HCT116 (cell line): ENCODE measurements at regions not wholly inside any gene's neighbourhood (a gene's known extent, or its start where the extent isn't known, plus 50 kb on each side); places are given as distances from the start of the nearest gene placed in this dataset.

ENCODE experiments used
- ATAC-seq: fragments of 200-7000 bp; cut with Tn5 transposase; 2 replicates; pipeline ENCODE4 v1.9.1; 2020; ENCODE audit warnings: mild to moderate bottlenecking, moderate library complexity
- BruUV-seq: library from RNA; stranded (reverse); fragments of 400-500 nt; replicated peaks from 2 replicates; lab custom pipeline; 2021; lab: Mats Ljungman, UMichigan
- CTCF ChIA-PET: fragments of 300-600 bp; sonication (Branson Sonifier 250); formaldehyde crosslinking; loops from one replicate; lab custom pipeline; 2021; ENCODE audit warnings: antibody characterized with exemption; lab: Charles Lee
- POLR2A ChIA-PET: fragments of 300-600, 350-600 bp; sonication (Branson Sonifier 250); formaldehyde crosslinking; loops from one replicate; lab custom pipeline; 2021; ENCODE audit warnings: antibody characterized with exemption; lab: Charles Lee
- RAD21 ChIA-PET, 2 experiments: fragments of 300-600 bp; sonication (Branson Sonifier 250); formaldehyde crosslinking; loops; one replicate each; lab custom pipeline; 2023; ENCODE audit warnings: low total read pairs in 2 of 2; ENCODE audit not compliant: uncharacterized antibody in 2 of 2, unreplicated experiment in 2 of 2, low non-redundant PET in 1 of 2; lab: Charles Lee
- DNase-seq: peaks from one replicate; pipeline ENCODE4 v3.0.0-alpha.2; 2010; ENCODE audit warnings: low read depth, low spot score
- H2AFZ ChIP-seq: fragments of 200-600 bp; shearing (Covaris generic), sonication (generic); 2 replicates; pipeline ENCODE4 v1.6.1; 2017; ENCODE audit warnings: low read depth, mixed run types, mixed read lengths, antibody characterized with exemption, low read length; ENCODE audit not compliant: poor library complexity, severe bottlenecking
- H3K27ac ChIP-seq: 2 replicates; pipeline ENCODE4 v1.5.1; 2012; ENCODE audit warnings: low read depth, low read length
- H3K27me3 ChIP-seq: fragments of 200-600 bp; sonication (generic); 2 replicates; pipeline ENCODE4 v1.6.1; 2016; ENCODE audit warnings: mixed run types, low read length, mixed read lengths; ENCODE audit not compliant: insufficient read depth
- H3K36me3 ChIP-seq, 2 experiments: fragments of 200-500 bp in 1 of 2; fragments of 200-600 bp in 1 of 2; sonication (Bioruptor generic) in 1 of 2; sonication (generic) in 1 of 2; 2 replicates each; pipeline versions ENCODE4 v1.5.1 to v1.6.1; 2014 to 2016; ENCODE audit warnings: low read length in 2 of 2, inconsistent platforms in 1 of 2, mixed read lengths in 1 of 2, mixed run types in 1 of 2; ENCODE audit not compliant: insufficient read depth in 2 of 2, control insufficient read depth in 1 of 2
- H3K4me1 ChIP-seq, 2 experiments: fragments of 200-600 bp in 1 of 2; sonication (generic) in 1 of 2; 2 replicates each; pipeline versions ENCODE4 v1.5.1 to v1.6.1; 2012 to 2017; ENCODE audit warnings: low read length in 2 of 2, inconsistent platforms in 1 of 2, mild to moderate bottlenecking in 1 of 2, mixed read lengths in 1 of 2, mixed run types in 1 of 2, moderate library complexity in 1 of 2; ENCODE audit not compliant: insufficient read depth in 2 of 2, control insufficient read depth in 1 of 2
- H3K4me2 ChIP-seq: fragments of 200-600 bp; sonication (generic); 2 replicates; pipeline ENCODE4 v1.6.1; 2017; ENCODE audit warnings: mixed run types, low read length, mixed read lengths
- H3K4me3 ChIP-seq, 2 experiments: fragments of 200-600 bp in 1 of 2; sonication (generic) in 1 of 2; replicated peaks in 1 of 2; 2 replicates each; pipeline ENCODE4 v1.5.1; 2011 to 2016; ENCODE audit warnings: low read length in 2 of 2, control low read depth in 1 of 2, low read depth in 1 of 2, mild to moderate bottlenecking in 1 of 2, mixed read lengths in 1 of 2, mixed run types in 1 of 2
- H3K79me2 ChIP-seq: fragments of 200-600 bp; sonication (generic); 2 replicates; pipeline ENCODE4 v1.6.1; 2017; ENCODE audit warnings: mild to moderate bottlenecking, mixed run types, low read length, moderate library complexity, mixed read lengths; ENCODE audit not compliant: insufficient read depth
- H3K9ac ChIP-seq: fragments of 200-600 bp; sonication (generic); 2 replicates; pipeline ENCODE4 v1.6.1; 2016; ENCODE audit warnings: low read length, mixed read lengths
- H3K9me2 ChIP-seq: fragments of 200-600 bp; sonication (generic), shearing (Covaris generic); 2 replicates; pipeline ENCODE4 v1.6.1; 2017; ENCODE audit warnings: mixed run types, mild to moderate bottlenecking, moderate library complexity; ENCODE audit not compliant: insufficient read depth
- H3K9me3 ChIP-seq, 2 experiments: fragments of 200-500 bp in 1 of 2; fragments of 200-600 bp in 1 of 2; sonication (Bioruptor generic) in 1 of 2; sonication (generic) in 1 of 2; 2 replicates each; pipeline ENCODE4 v1.6.1; 2014 to 2017; ENCODE audit warnings: low read length in 2 of 2, mixed read lengths in 2 of 2, inconsistent platforms in 1 of 2, low read depth in 1 of 2, mild to moderate bottlenecking in 1 of 2, mixed run types in 1 of 2, moderate library complexity in 1 of 2; ENCODE audit not compliant: control insufficient read depth in 1 of 2, insufficient read depth in 1 of 2
- H4K20me1 ChIP-seq: fragments of 200-600 bp; sonication (generic), shearing (Covaris generic); 2 replicates; pipeline ENCODE4 v1.6.1; 2017; ENCODE audit warnings: mixed run types, mild to moderate bottlenecking, moderate library complexity; ENCODE audit not compliant: insufficient read depth
- CEBPB ChIP-seq: IDR thresholded peaks from 2 replicates; pipeline ENCODE4 v1.6.1; 2012; ENCODE audit warnings: low read depth
- CTCF ChIP-seq, 3 experiments: fragments of 200-600 bp in 1 of 3; sonication (generic) in 1 of 3; IDR thresholded peaks in 2 of 3; conservative IDR thresholded peaks in 1 of 3; 2 replicates each; pipeline ENCODE4 v1.5.1; 2012 to 2017; ENCODE audit warnings: low read depth in 2 of 3, low read length in 2 of 3, antibody characterized with exemption in 1 of 3, borderline replicate concordance in 1 of 3, control low read depth in 1 of 3, mild to moderate bottlenecking in 1 of 3, mixed read lengths in 1 of 3, mixed run types in 1 of 3, moderate library complexity in 1 of 3; ENCODE audit not compliant: insufficient read depth in 1 of 3
- ELF1 ChIP-seq: IDR thresholded peaks from 2 replicates; pipeline ENCODE4 v1.6.1; 2012; ENCODE audit warnings: low read depth, borderline replicate concordance
- EZH2 ChIP-seq: fragments of 200-600 bp; sonication (generic); IDR thresholded peaks from 2 replicates; pipeline ENCODE4 v1.6.1; 2017; ENCODE audit warnings: antibody characterized with exemption, mixed run types
- JUND ChIP-seq: IDR thresholded peaks from 2 replicates; pipeline ENCODE4 v1.6.1; 2012
- SP1 ChIP-seq: IDR thresholded peaks from 2 replicates; pipeline ENCODE4 v1.6.1; 2012; ENCODE audit warnings: low read depth
- SRF ChIP-seq: IDR thresholded peaks from 2 replicates; pipeline ENCODE4 v1.6.1; 2012; ENCODE audit warnings: low read depth
- ZBTB33 ChIP-seq: IDR thresholded peaks from 2 replicates; pipeline ENCODE4 v1.6.1; 2011; ENCODE audit warnings: mild to moderate bottlenecking, low read length, moderate library complexity; ENCODE audit not compliant: insufficient replicate concordance; ENCODE audit errors: extremely low read depth
- intact Hi-C: fragments of 100-400 bp; cut with micrococcal nuclease; formaldehyde crosslinking; loops from 2 replicates; pipeline ENCODE4 v1.10.0; 2022

GRCh38 chr13:94902722-94903407 lies 190.5 kb upstream of the SOX21 start:
- intact Hi-C loops, result no loop called here
- Histone ChIP-seq H3K79me2 (no peaks in the 10 kb centered on the region), H3K4me3 (no peak overlapping the region), H4K20me1 (no peaks in the 10 kb centered on the region; the same call in 1 of the 2 replicates), H3K36me3 (no peaks in the 10 kb centered on the region), H3K9ac (no peak overlapping the region), H2AFZ (no peak overlapping the region), H3K4me1 (no peaks in the 10 kb centered on the region), H3K9me3 (no peaks in the 10 kb centered on the region), H3K4me2 (no peak overlapping the region), H3K27me3 (peaks cover 28% of the 10 kb centered on the region; the same call in 1 of the 2 replicates), H3K27ac (no peak overlapping the region), H3K9me2 (no peaks in the 10 kb centered on the region)
- no TSS peak for BruUV-seq
- ChIA-PET RAD21 (no interaction called here), POLR2A (no interaction called here), CTCF (no interaction called here)
- ATAC-seq, result no peak
- DNase-seq, result no peak
- TF ChIP-seq JUND, result no peak
- peak; percentile 48; the same call in 1 of the 2 replicates for TF ChIP-seq CEBPB

GRCh38 chr13:94901070-94901469 lies 188.7 kb upstream of the SOX21 start:
- no peak for DNase-seq
- TF ChIP-seq SP1, result no peak
- no peak for TF ChIP-seq ZBTB33
- no peak for TF ChIP-seq SRF
- no peak for TF ChIP-seq ELF1
- no peak for TF ChIP-seq CTCF (IDR thresholded peaks at IDR 0.05 in 2 of 3, conservative IDR thresholded peaks at IDR 0.05 in 1 of 3; ENCODE audit: borderline replicate concordance in 1 of 3, insufficient read depth in 1 of 3, low read depth in 2 of 3, low read length in 2 of 3)
- TF ChIP-seq EZH2, result no peak
- H4K20me1 ChIP-seq, result no peaks in the 10 kb centered on the region; the same call in 1 of the 2 replicates
- no peaks in the 10 kb centered on the region for H3K9me3 ChIP-seq
- no peak overlapping the region for H2AFZ ChIP-seq
- no peaks in the 10 kb centered on the region for H3K9me2 ChIP-seq
- no peak overlapping the region for H3K4me3 ChIP-seq
- H3K27me3 ChIP-seq, result peaks cover 24% of the 10 kb centered on the region; the same call in 1 of the 2 replicates
- no peak overlapping the region for H3K4me2 ChIP-seq
- H3K27ac ChIP-seq, result no peak overlapping the region
- H3K79me2 ChIP-seq, result no peaks in the 10 kb centered on the region
- BruUV-seq, result no TSS peak
- intact Hi-C loops, result no loop called here
- ChIA-PET CTCF (no interaction called here), RAD21 (interaction anchor here in 1 of 2 experiments (0.8 kb wide), 1 partner anchor 16 kb away, joined by 3 read pairs; no protein-coding TSS in a partner anchor), POLR2A (no interaction called here)
- no peak for ATAC-seq
- no peaks in the 10 kb centered on the region for H3K36me3 ChIP-seq
- H3K4me1 ChIP-seq, result no peaks in the 10 kb centered on the region
- H3K9ac ChIP-seq, result no peak overlapping the region
